PC-3 (cell line): ENCODE measurements at regions not wholly inside any gene's neighbourhood (a gene's known extent, or its start where the extent isn't known, plus 50 kb on each side); places are given as distances from the start of the nearest gene placed in this dataset.

Source experiments
- ATAC-seq: fragments of 200-7000 bp; cut with Tn5 transposase; 2 replicates; pipeline ENCODE4 v1.9.1; 2020; ENCODE audit warnings: mild to moderate bottlenecking, moderate library complexity
- BruUV-seq: library from RNA; stranded (reverse); fragments of 400-500 nt; replicated peaks from 2 replicates; lab custom pipeline; 2021; lab: Mats Ljungman, UMichigan
- CTCF ChIA-PET: fragments of 300-600 bp; sonication (Branson Sonifier 250); formaldehyde crosslinking; loops from one replicate; lab custom pipeline; 2022; ENCODE audit warnings: antibody characterized with exemption; lab: Charles Lee
- POLR2A ChIA-PET: fragments of 300-600 bp; sonication (Branson Sonifier 250); formaldehyde crosslinking; loops from one replicate; lab custom pipeline; 2022; ENCODE audit warnings: antibody characterized with exemption; ENCODE audit not compliant: unreplicated experiment; lab: Charles Lee
- DNase-seq: peaks from one replicate; pipeline ENCODE4 v3.0.0-alpha.2; 2015
- H2AFZ ChIP-seq: fragments of 300-600 bp; sonication (generic); 2 replicates; pipeline ENCODE4 v1.6.0; 2016; ENCODE audit warnings: antibody characterized with exemption, low read length
- H3F3A ChIP-seq: fragments of 300-600 bp; sonication (generic); one replicate; pipeline ENCODE4 v1.6.0; 2017; ENCODE audit warnings: antibody characterized with exemption, low read length, control low read depth, mild to moderate bottlenecking; ENCODE audit not compliant: unreplicated experiment
- H3K27ac ChIP-seq: fragments of 300-600 bp; sonication (generic); 2 replicates; pipeline ENCODE4 v1.5.1; 2016; ENCODE audit warnings: mild to moderate bottlenecking, low read length
- H3K27me3 ChIP-seq: fragments of 300-600 bp; sonication (generic); 2 replicates; pipeline ENCODE4 v1.6.1; 2016; ENCODE audit warnings: low read length, mixed read lengths
- H3K36me3 ChIP-seq: fragments of 300-600 bp; sonication (generic); 2 replicates; pipeline ENCODE4 v1.6.1; 2016; ENCODE audit warnings: low read depth, mixed run types, low read length, mixed read lengths
- H3K4me1 ChIP-seq: fragments of 300-600 bp; sonication (generic); 2 replicates; pipeline ENCODE4 v1.5.1; 2016; ENCODE audit warnings: low read length; ENCODE audit not compliant: insufficient read depth
- H3K4me2 ChIP-seq: fragments of 300-600 bp; sonication (generic); 2 replicates; pipeline ENCODE4 v1.6.0; 2016; ENCODE audit warnings: low read length
- H3K4me3 ChIP-seq: fragments of 300-600 bp; sonication (generic); 2 replicates; pipeline ENCODE4 v1.5.1; 2016; ENCODE audit warnings: mild to moderate bottlenecking, low read length, mixed read lengths
- H3K79me2 ChIP-seq: fragments of 300-600 bp; sonication (generic); 2 replicates; pipeline ENCODE4 v1.6.1; 2017; ENCODE audit warnings: low read length, mixed read lengths
- H3K9ac ChIP-seq: fragments of 300-600 bp; sonication (generic); 2 replicates; pipeline ENCODE4 v1.6.0; 2016; ENCODE audit warnings: mild to moderate bottlenecking, low read length
- H3K9me2 ChIP-seq: fragments of 300-600 bp; sonication (generic); replicated peaks from 2 replicates; pipeline ENCODE4 v1.6.1; 2016; ENCODE audit warnings: mixed run types, low read length, mixed read lengths
- H3K9me3 ChIP-seq: fragments of 300-600 bp; sonication (generic); 2 replicates; pipeline ENCODE4 v1.6.1; 2016; ENCODE audit warnings: low read length, mixed read lengths
- H4K20me1 ChIP-seq: fragments of 300-600 bp; sonication (generic); 2 replicates; pipeline ENCODE4 v1.6.1; 2016; ENCODE audit warnings: low read length, mixed read lengths
- EZH2 ChIP-seq: fragments of 300-600 bp; sonication (generic); IDR thresholded peaks from one replicate; pipeline ENCODE4 v1.6.1; 2017; ENCODE audit warnings: antibody characterized with exemption, mild to moderate bottlenecking, low read length; ENCODE audit not compliant: unreplicated experiment
- EZH2phosphoT487 ChIP-seq: fragments of 300-600 bp; sonication (generic); IDR thresholded peaks from 2 replicates; pipeline ENCODE4 v1.6.1; 2018; ENCODE audit warnings: mild to moderate bottlenecking, antibody characterized with exemption, low read length, borderline replicate concordance
- intact Hi-C: fragments of 100-400 bp; cut with micrococcal nuclease; formaldehyde crosslinking; loops from 2 replicates; pipeline ENCODE4 v1.9.0; 2023
- TF ChIP-seq, protein P1 (sequence below): fragments of 300-600 bp; sonication (generic); conservative IDR thresholded peaks from 2 replicates; pipeline ENCODE4 v1.5.1; 2017; ENCODE audit warnings: antibody characterized with exemption, low read depth, mild to moderate bottlenecking, low read length

DNA sequence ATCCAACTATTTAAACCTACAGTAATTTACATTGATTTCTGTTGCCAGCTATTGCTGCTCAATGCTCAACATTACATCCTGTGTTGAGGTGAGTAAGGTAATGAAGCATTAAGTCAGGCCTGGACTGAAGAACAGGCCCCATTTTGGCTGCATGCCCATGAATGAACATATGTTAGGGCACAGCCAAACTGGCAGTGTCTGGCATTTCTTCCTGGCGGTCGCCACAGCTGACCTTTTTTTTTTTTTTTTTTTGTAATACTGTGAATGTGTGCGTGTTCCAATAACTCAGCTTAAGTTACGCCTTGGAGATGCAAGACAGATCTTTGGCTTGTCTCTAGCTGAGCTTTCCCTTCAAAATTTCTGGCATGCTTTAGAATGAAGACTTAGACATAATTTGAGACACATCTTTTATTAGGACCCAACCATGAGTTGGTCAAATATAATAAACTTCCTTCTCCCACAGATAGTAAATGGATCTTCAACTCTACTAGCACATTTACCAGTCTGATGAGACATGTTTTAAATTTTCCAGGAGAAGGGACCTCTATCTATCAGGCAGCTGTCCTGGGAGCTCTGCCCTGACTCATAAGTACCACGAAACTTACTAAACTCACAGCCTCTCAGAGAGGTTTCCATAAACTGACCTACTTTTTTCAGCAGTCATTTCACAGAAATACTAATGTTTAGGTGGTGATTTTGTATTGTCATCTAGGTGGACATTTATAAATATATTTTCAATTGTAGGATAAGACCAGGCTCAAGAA, 341.1 kb upstream of the RUNX1 start:
- CTCF ChIA-PET, result interaction anchor here (0.5 kb wide), 1 partner anchor 12 kb away, joined by 4 read pairs; no protein-coding TSS in a partner anchor
- intact Hi-C loops, result no loop called here
- Histone ChIP-seq H3K9me2 (no peaks in the 10 kb centered on the region), H3K9ac (no peak overlapping the region), H2AFZ (no peak overlapping the region), H3K4me2 (no peak overlapping the region), H3K79me2 (no peaks in the 10 kb centered on the region), H3K36me3 (no peaks in the 10 kb centered on the region), H3K27ac (no peak overlapping the region), H3F3A (no peaks in the 10 kb centered on the region), H3K4me1 (peaks cover 5% of the 10 kb centered on the region; the same call in 1 of the 2 replicates), H3K4me3 (no peak overlapping the region), H4K20me1 (no peaks in the 10 kb centered on the region), H3K9me3 (no peaks in the 10 kb centered on the region), H3K27me3 (no peaks in the 10 kb centered on the region)
- ATAC-seq (no peak), DNase-seq (peak; percentile 50)
- TF ChIP-seq EZH2 (no peak), EZH2phosphoT487 (no peak)
- TF ChIP-seq, protein P1, sequence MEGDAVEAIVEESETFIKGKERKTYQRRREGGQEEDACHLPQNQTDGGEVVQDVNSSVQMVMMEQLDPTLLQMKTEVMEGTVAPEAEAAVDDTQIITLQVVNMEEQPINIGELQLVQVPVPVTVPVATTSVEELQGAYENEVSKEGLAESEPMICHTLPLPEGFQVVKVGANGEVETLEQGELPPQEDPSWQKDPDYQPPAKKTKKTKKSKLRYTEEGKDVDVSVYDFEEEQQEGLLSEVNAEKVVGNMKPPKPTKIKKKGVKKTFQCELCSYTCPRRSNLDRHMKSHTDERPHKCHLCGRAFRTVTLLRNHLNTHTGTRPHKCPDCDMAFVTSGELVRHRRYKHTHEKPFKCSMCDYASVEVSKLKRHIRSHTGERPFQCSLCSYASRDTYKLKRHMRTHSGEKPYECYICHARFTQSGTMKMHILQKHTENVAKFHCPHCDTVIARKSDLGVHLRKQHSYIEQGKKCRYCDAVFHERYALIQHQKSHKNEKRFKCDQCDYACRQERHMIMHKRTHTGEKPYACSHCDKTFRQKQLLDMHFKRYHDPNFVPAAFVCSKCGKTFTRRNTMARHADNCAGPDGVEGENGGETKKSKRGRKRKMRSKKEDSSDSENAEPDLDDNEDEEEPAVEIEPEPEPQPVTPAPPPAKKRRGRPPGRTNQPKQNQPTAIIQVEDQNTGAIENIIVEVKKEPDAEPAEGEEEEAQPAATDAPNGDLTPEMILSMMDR, result no peak
- POLR2A ChIA-PET, result no interaction called here
- BruUV-seq, result no TSS peak

DNA sequence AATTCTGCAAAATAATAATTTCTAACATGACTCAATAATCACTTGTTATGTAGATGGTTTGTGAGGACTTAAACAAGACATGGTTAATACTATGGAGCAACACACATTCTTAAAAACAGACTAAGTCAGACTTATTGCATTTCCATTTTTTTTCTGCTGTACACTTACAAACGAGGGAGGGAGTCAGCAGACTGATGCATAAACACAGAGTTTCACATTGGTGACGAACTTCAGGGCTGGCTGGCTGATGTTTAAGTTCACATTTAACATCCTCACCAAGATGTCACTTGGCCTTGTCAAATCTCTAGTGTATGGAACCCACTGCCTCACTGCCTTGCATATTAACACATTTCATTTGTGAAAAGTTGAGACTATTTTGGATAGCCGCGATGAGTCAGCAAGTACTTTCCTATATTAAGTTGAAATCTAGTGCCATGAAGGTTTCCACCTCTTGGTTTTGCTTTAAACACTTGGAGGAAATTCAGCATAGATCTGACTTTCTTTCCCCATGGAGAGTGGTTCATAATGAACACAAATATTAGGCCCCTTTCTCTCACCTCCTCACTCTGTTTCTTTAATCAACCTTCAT, 337.5 kb upstream of the RUNX1 start:
- DNase-seq (no peak), ATAC-seq (no peak)
- Histone ChIP-seq H4K20me1 (no peaks in the 10 kb centered on the region), H3K79me2 (no peaks in the 10 kb centered on the region), H3K9me3 (no peaks in the 10 kb centered on the region), H3K9me2 (no peaks in the 10 kb centered on the region), H3K27ac (no peak overlapping the region), H3K9ac (no peak overlapping the region), H3F3A (no peaks in the 10 kb centered on the region), H2AFZ (0 out of 2 replicates have a peak overlapping the region, but pooled peaks have one; percentile 14), H3K4me2 (no peak overlapping the region), H3K4me3 (no peak overlapping the region), H3K27me3 (no peaks in the 10 kb centered on the region), H3K4me1 (no peaks in the 10 kb centered on the region), H3K36me3 (no peaks in the 10 kb centered on the region)
- ChIA-PET POLR2A (no interaction called here), CTCF (no interaction called here)
- TF ChIP-seq EZH2 (no peak), EZH2phosphoT487 (no peak)
- TF ChIP-seq, protein P1, result no peak
- intact Hi-C loops, result no loop called here
- BruUV-seq, result no TSS peak

DNA sequence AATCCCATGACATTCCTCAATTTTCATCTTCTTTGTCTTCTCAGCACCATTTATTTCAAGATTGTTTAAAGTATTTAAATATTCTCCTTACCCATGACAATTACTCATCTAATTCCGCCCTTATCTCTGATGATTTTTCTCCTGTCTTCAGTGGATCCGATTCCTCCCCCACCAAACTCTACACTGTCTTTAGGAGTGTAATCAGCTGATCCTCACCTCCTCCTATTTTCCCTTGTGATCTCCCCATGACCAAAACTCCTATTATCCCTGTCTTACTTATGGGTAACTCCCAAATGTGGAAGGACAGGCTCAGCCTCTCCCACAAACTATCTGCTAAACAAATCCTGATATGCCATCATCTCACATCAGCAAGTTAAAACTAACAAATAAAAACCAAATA, 335.3 kb upstream of the RUNX1 start:
- Histone ChIP-seq H3K79me2 (no peaks in the 10 kb centered on the region), H2AFZ (no peak overlapping the region), H3K4me1 (0 out of 2 replicates have a peak, but pooled peaks cover 4% of the 10 kb centered on the region), H4K20me1 (no peaks in the 10 kb centered on the region), H3K27ac (no peak overlapping the region), H3K4me2 (no peak overlapping the region), H3K4me3 (no peak overlapping the region), H3K9me3 (no peaks in the 10 kb centered on the region), H3F3A (no peaks in the 10 kb centered on the region), H3K36me3 (no peaks in the 10 kb centered on the region), H3K9me2 (no peaks in the 10 kb centered on the region), H3K27me3 (no peaks in the 10 kb centered on the region), H3K9ac (no peak overlapping the region)
- DNase-seq, result no peak
- POLR2A ChIA-PET, result no interaction called here
- ATAC-seq, result no peak
- intact Hi-C loops, result no loop called here
- no peak for TF ChIP-seq EZH2
- no TSS peak for BruUV-seq
- CTCF ChIA-PET, result no interaction called here
